Prostate gland (tissue), 2 donors: ENCODE measurements at regions not wholly inside any gene's neighbourhood (a gene's known extent, or its start where the extent isn't known, plus 50 kb on each side); places are given as distances from the start of the nearest gene placed in this dataset.

ENCODE experiments used
- DNase-seq: peaks from one replicate; pipeline ENCODE4 v3.0.0-alpha.2; 2019; ENCODE audit warnings: low spot score
- H3K27ac ChIP-seq, 2 donors: fragments of 200-600 bp; sonication (generic); 2 replicates each; pipeline ENCODE4 v1.5.1; 2017 to 2019
- H3K27me3 ChIP-seq: fragments of 200-600 bp; sonication (generic); replicated peaks from 2 replicates; pipeline ENCODE4 v1.5.1; 2019; ENCODE audit not compliant: insufficient read depth
- H3K36me3 ChIP-seq, 2 donors: fragments of 200-600 bp; sonication (generic); 1 replicate in 1 of 2; 2 replicates in 1 of 2; pipeline versions ENCODE4 v1.5.1 to v1.8.1; 2017 to 2019
- H3K4me1 ChIP-seq: fragments of 200-600 bp; sonication (generic); replicated peaks from 2 replicates; pipeline ENCODE4 v1.5.1; 2019
- H3K4me3 ChIP-seq, 2 donors: fragments of 200-600 bp; sonication (generic); 2 replicates each; pipeline ENCODE4 v1.5.1; 2017 to 2019
- H3K9me3 ChIP-seq: fragments of 200-600 bp; sonication (generic); 2 replicates; pipeline ENCODE4 v1.5.1; 2017
- CTCF ChIP-seq, 4 experiments: fragments of 200-600 bp in 2 of 4; fragments of 450-650 bp in 2 of 4; sonication (generic) in 2 of 4; IDR thresholded peaks; 1 replicate in 3 of 4; 2 replicates in 1 of 4; pipeline ENCODE4 v1.5.1; 2016 to 2019; ENCODE audit warnings: antibody characterized with exemption in 4 of 4, mild to moderate bottlenecking in 2 of 4, moderate library complexity in 2 of 4
- POLR2A ChIP-seq: fragments of 450-650 bp; IDR thresholded peaks from one replicate; pipeline ENCODE4 v1.6.1; 2016; ENCODE audit warnings: antibody characterized with exemption, mild to moderate bottlenecking
- POLR2AphosphoS5 ChIP-seq: sonication (generic); formaldehyde crosslinking; IDR thresholded peaks from one replicate; pipeline ENCODE4 v1.6.1; 2017; ENCODE audit warnings: antibody characterized with exemption
- WGBS: methylation state at CpG from one replicate; pipeline ENCODE4 v1.1.5; 2018; 5-methylcytosine and 5-hydroxymethylcytosine counted together
- intact Hi-C: fragments of 100-400 bp; cut with DNase I; formaldehyde crosslinking; loops from one replicate; pipeline ENCODE4 v1.14.2; 2022

GRCh38 chr6:4401408-4402368 is 266.3 kb upstream of the ECI2 start:
- Histone ChIP-seq H3K27ac (no peak overlapping the region), H3K9me3 (no peaks in the 10 kb centered on the region), H3K4me3 (no peak overlapping the region), H3K4me1 (no peaks in the 10 kb centered on the region), H3K36me3 (no peaks in the 10 kb centered on the region), H3K27me3 (no peaks in the 10 kb centered on the region)
- DNase-seq: no peak
- TF ChIP-seq CTCF (IDR thresholded peaks at IDR 0.05) (no peak), POLR2AphosphoS5 (peak; percentile 26), POLR2A (no peak)
- intact Hi-C loops: no loop called here
- 50% methylated on average over 19 of the region's 19 CpGs for WGBS

GRCh38 chr6:4399656-4400055 is 264.3 kb upstream of the ECI2 start:
- Histone ChIP-seq H3K9me3 (no peaks in the 10 kb centered on the region), H3K36me3 (no peaks in the 10 kb centered on the region), H3K4me1 (no peaks in the 10 kb centered on the region), H3K4me3 (no peak overlapping the region), H3K27ac (no peak overlapping the region), H3K27me3 (no peaks in the 10 kb centered on the region)
- intact Hi-C loops: no loop called here
- WGBS: 59% methylated on average over 2 of the region's 2 CpGs
- TF ChIP-seq CTCF (IDR thresholded peaks at IDR 0.05): no peak
- no peak for TF ChIP-seq POLR2A
- TF ChIP-seq POLR2AphosphoS5: no peak
- DNase-seq: no peak

DNA sequence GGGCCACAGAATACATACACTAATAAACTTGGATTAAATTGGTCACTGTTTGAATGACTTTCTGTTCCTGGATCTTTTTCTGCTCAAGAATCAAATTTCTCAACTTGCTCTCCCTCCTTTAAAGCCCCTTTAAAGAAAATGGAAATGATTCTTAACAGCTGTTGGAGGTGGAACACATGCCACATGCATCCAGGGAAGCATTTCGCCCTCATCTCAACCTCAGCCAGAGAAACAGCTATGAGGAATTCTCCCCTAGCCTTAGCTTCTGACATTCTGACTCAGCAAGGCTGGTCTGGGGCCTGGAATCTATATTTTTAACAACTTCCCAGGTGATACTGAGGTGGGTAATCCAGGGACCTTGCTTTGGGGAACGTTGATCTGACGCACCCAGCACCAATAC is 263.4 kb upstream of the ECI2 start:
- H3K27me3 ChIP-seq: no peaks in the 10 kb centered on the region

DNA sequence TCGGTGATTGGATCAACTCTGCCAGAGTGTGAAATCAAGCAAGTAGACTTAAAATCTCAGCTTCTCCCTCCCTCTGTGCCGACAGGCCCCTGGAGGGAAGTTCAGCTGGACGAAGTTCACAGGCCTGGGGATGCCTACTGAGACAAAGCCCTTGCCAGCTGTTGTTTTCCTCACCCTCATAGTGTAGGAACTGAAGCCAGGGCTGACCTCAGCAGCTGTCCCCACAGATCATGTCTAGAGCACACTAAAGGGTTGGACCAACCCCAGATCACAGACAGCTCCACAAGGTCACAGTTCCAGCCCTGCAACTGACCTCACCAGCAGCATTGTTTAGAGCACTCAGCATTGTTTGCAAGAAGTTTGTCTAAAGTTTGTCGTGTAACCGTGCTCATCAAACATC is 261.9 kb upstream of the ECI2 start:
- no peaks in the 10 kb centered on the region for H3K4me1 ChIP-seq
- intact Hi-C loops: no loop called here
- no peaks in the 10 kb centered on the region for H3K27me3 ChIP-seq
- TF ChIP-seq CTCF (IDR thresholded peaks at IDR 0.05): no peak
- TF ChIP-seq POLR2A: no peak
- TF ChIP-seq POLR2AphosphoS5: no peak
- H3K9me3 ChIP-seq: no peaks in the 10 kb centered on the region
- no peak for DNase-seq
- H3K4me3 ChIP-seq: no peak overlapping the region
- H3K36me3 ChIP-seq: no peaks in the 10 kb centered on the region
- 68% methylated on average over 5 of the region's 5 CpGs for WGBS
- H3K27ac ChIP-seq: no peak overlapping the region

More for the DNA sequence above, 263.4 kb upstream of the ECI2 start:
- Histone ChIP-seq H3K4me3 (no peak overlapping the region), H3K9me3 (no peaks in the 10 kb centered on the region), H3K4me1 (no peaks in the 10 kb centered on the region), H3K36me3 (no peaks in the 10 kb centered on the region), H3K27ac (no peak overlapping the region)
- DNase-seq: no peak
- intact Hi-C loops: no loop called here
- 78% methylated on average over 3 of the region's 3 CpGs for whole genome bisulfite sequencing
- TF ChIP-seq POLR2A (no peak), POLR2AphosphoS5 (no peak), CTCF (IDR thresholded peaks at IDR 0.05) (no peak)

DNA sequence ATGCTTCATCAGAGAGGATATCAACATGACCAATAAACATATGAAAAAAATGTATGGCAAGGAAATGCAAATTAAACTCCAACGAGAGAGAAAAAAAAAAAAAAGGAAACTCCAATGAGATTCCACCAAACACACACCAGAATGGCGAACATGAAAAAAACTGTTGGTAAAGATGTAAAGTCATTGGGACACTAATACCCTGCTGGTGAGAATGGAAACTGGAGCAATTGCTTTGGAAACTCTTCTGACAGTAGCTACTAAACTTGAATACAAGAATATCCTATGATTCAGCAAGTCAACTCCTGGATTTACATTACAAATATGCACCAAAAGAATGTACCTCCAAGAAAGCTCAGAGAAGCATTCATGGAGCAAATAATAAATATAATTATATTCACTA is 260.7 kb upstream of the ECI2 start:
- intact Hi-C loops: no loop called here
- 76% methylated on average over 2 of the region's 2 CpGs for WGBS
- TF ChIP-seq POLR2A (no peak), CTCF (IDR thresholded peaks at IDR 0.05) (no peak), POLR2AphosphoS5 (no peak)

More for the DNA sequence above, 260.7 kb upstream of the ECI2 start:
- no peak for DNase-seq
- Histone ChIP-seq H3K27me3 (no peaks in the 10 kb centered on the region), H3K36me3 (no peaks in the 10 kb centered on the region), H3K27ac (no peak overlapping the region), H3K4me3 (no peak overlapping the region), H3K4me1 (no peaks in the 10 kb centered on the region), H3K9me3 (no peaks in the 10 kb centered on the region)
